Peyer's patch (tissue), 4 donors: ENCODE measurements at regions not wholly inside any gene's neighbourhood (a gene's known extent, or its start where the extent isn't known, plus 50 kb on each side); places are given as distances from the start of the nearest gene placed in this dataset.

Experiments
- CTCF ChIP-seq, 6 experiments: fragments of 450-650 bp in 4 of 6; fragments of 200-600 bp in 2 of 6; sonication (generic) in 1 of 6; IDR thresholded peaks; one replicate each; pipeline ENCODE4 v1.5.1; 2017 to 2019; ENCODE audit warnings: antibody characterized with exemption in 6 of 6, mild to moderate bottlenecking in 3 of 6, moderate library complexity in 1 of 6
- POLR2A ChIP-seq, 2 donors: fragments of 450-650 bp; IDR thresholded peaks; one replicate each; pipeline ENCODE4 v1.5.1; 2017; ENCODE audit warnings: antibody characterized with exemption in 2 of 2, mild to moderate bottlenecking in 2 of 2, moderate library complexity in 2 of 2

- TF ChIP-seq CTCF (IDR thresholded peaks at IDR 0.05), result no peak
- no peak for TF ChIP-seq POLR2A (IDR thresholded peaks at IDR 0.05)
These were observed 661.0 kb downstream of the RPS29 start for GRCh38 chr14:48925184-48925583.
